Adrenal gland (tissue), 9 donors: ENCODE measurements at regions not wholly inside any gene's neighbourhood (a gene's known extent, or its start where the extent isn't known, plus 50 kb on each side); places are given as distances from the start of the nearest gene placed in this dataset.

Experiments used
- DNase-seq, 7 donors: peaks; one replicate each; pipeline ENCODE4 v3.0.0-alpha.2; 2019 to 2020
- H3K27ac ChIP-seq, 5 donors: fragments of 200-600 bp; sonication (generic) in 4 of 5; 1 replicate in 3 of 5; 2 replicates in 2 of 5; pipeline versions ENCODE4 v1.5.1 to v1.8.0; 2016 to 2020; ENCODE audit warnings: mild to moderate bottlenecking in 1 of 5
- H3K27me3 ChIP-seq: fragments of 200-600 bp; 2 replicates; pipeline ENCODE4 v1.8.0; 2021
- H3K36me3 ChIP-seq, 2 donors: fragments of 200-600 bp; replicated peaks in 1 of 2; 1 replicate in 1 of 2; 2 replicates in 1 of 2; pipeline versions ENCODE4 v1.5.1 to v1.8.0; 2018 to 2022
- H3K4me1 ChIP-seq, 2 donors: fragments of 200-600 bp; replicated peaks in 1 of 2; 1 replicate in 1 of 2; 2 replicates in 1 of 2; pipeline versions ENCODE4 v1.5.1 to v1.8.0; 2018 to 2021
- H3K4me3 ChIP-seq, 4 donors: fragments of 200-600 bp; sonication (generic) in 3 of 4; one replicate each; pipeline ENCODE4 v1.5.1; 2016 to 2018
- H3K9me3 ChIP-seq, 3 donors: fragments of 200-600 bp; sonication (generic) in 1 of 3; replicated peaks in 1 of 3; 1 replicate in 2 of 3; 2 replicates in 1 of 3; pipeline versions ENCODE4 v1.5.1 to v1.8.0; 2016 to 2021
- POLR2A ChIP-seq, 2 donors: fragments of 450-650 bp; IDR thresholded peaks; one replicate each; pipeline ENCODE4 v1.6.1; 2017; ENCODE audit warnings: antibody characterized with exemption in 2 of 2, mild to moderate bottlenecking in 2 of 2, moderate library complexity in 1 of 2
- WGBS, 4 donors: extraction: QIAGEN DNeasy Blood & Tissue Kit in 2 of 4; methylation state at CpG; one replicate each; pipeline versions ENCODE4 v1.1.5 to v1.1.7; 2013 to 2017; 5-methylcytosine and 5-hydroxymethylcytosine counted together
- intact Hi-C, 2 donors: fragments of 100-400 bp; cut with DNase I; formaldehyde crosslinking; loops; one replicate each; pipeline versions ENCODE4 v1.14.1 to v1.15.0; 2022 to 2023
- TF ChIP-seq, protein P1 (sequence below), 6 experiments: fragments of 450-650 bp in 4 of 6; fragments of 200-600 bp in 2 of 6; sonication (generic) in 1 of 6; IDR thresholded peaks; 1 replicate in 5 of 6; 2 replicates in 1 of 6; pipeline versions ENCODE4 v1.5.1 to v1.8.0; 2016 to 2021; ENCODE audit warnings: antibody characterized with exemption in 6 of 6, mild to moderate bottlenecking in 2 of 6, moderate library complexity in 1 of 6
- donor health status: healthy with polysubstance abuse.
- donor health status: Bipolar disorder and iron deficiency.
- donor health status: DM: yes; HTN: yes; CAD: no.
- donor health status: DM: no; HTN: no; CAD: no.
- donor health status: DM: no; HTN: no; CAD: no.

DNA sequence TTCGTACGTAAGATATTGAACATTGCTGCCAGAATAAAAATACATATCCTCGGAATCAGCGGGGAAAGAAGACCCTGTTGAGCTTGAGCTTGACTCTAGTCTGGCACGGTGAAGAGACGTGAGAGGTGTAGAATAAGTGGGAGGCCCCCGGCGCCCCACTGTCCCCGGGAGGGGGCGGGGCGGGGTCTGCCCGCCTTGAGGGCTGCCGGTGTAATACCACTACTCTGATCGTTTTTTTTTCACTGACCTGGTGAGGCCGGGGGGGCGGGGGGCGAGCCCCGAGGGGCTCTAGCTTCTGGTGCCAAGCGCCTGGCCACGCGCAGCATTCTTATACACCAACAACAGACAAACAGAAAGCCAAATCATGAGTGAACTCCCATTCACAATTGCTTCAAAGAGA, 324.0 kb upstream of the REG3G start:
- Histone ChIP-seq H3K27ac (no peak overlapping the region), H3K9me3 (peaks cover 0 to 3% (median 0%) of the 10 kb centered on the region in 3 donors), H3K4me3 (no peak overlapping the region), H3K27me3 (no peaks in the 10 kb centered on the region), H3K4me1 (no peaks in the 10 kb centered on the region), H3K36me3 (no peaks in the 10 kb centered on the region)
- TF ChIP-seq POLR2A (IDR thresholded peaks at IDR 0.05): no peak
- TF ChIP-seq, protein P1, sequence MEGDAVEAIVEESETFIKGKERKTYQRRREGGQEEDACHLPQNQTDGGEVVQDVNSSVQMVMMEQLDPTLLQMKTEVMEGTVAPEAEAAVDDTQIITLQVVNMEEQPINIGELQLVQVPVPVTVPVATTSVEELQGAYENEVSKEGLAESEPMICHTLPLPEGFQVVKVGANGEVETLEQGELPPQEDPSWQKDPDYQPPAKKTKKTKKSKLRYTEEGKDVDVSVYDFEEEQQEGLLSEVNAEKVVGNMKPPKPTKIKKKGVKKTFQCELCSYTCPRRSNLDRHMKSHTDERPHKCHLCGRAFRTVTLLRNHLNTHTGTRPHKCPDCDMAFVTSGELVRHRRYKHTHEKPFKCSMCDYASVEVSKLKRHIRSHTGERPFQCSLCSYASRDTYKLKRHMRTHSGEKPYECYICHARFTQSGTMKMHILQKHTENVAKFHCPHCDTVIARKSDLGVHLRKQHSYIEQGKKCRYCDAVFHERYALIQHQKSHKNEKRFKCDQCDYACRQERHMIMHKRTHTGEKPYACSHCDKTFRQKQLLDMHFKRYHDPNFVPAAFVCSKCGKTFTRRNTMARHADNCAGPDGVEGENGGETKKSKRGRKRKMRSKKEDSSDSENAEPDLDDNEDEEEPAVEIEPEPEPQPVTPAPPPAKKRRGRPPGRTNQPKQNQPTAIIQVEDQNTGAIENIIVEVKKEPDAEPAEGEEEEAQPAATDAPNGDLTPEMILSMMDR (IDR thresholded peaks at IDR 0.05): no peak
- DNase-seq: no peak
- intact Hi-C loops: no loop called here
- 89 to 92% (median 92%) methylated on average over 21 of the region's 21 CpGs for WGBS, 4 donors

DNA sequence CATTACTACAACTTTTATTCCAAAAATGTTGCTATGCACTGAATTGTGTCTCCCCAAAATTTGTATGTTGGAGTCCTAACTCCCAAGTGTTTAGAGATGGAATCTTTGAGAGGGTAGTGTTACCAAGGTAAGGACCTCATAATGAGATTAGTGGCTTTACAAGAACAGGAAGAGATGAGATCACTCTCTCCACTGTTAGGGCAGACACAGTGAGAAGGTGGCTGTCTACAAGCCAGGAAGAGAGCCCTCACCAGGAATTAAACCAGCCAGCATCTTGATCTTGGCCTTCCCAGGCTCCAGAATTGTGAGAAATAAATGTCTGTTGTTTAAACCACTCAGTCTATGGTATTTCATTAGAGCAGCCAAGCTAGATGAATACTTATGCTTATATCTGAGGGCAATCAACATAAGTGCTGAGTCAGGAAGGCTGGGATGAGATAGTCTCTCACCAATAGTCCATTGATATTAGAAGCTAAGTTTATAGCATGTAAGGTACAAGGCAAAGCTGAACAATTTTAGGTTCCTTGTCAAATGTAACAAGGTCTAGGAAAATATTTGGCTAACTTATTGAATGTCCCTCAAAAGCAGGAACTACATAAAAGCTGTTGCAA, 317.6 kb upstream of the REG3G start:
- Histone ChIP-seq H3K36me3 (no peaks in the 10 kb centered on the region), H3K4me3 (no peak overlapping the region), H3K9me3 (no peaks in the 10 kb centered on the region), H3K4me1 (no peaks in the 10 kb centered on the region), H3K27ac (no peak overlapping the region), H3K27me3 (no peaks in the 10 kb centered on the region)
- TF ChIP-seq POLR2A (IDR thresholded peaks at IDR 0.05): no peak
- TF ChIP-seq, protein P1 (IDR thresholded peaks at IDR 0.05): no peak
- intact Hi-C loops: no loop called here
- no peak for DNase-seq

DNA sequence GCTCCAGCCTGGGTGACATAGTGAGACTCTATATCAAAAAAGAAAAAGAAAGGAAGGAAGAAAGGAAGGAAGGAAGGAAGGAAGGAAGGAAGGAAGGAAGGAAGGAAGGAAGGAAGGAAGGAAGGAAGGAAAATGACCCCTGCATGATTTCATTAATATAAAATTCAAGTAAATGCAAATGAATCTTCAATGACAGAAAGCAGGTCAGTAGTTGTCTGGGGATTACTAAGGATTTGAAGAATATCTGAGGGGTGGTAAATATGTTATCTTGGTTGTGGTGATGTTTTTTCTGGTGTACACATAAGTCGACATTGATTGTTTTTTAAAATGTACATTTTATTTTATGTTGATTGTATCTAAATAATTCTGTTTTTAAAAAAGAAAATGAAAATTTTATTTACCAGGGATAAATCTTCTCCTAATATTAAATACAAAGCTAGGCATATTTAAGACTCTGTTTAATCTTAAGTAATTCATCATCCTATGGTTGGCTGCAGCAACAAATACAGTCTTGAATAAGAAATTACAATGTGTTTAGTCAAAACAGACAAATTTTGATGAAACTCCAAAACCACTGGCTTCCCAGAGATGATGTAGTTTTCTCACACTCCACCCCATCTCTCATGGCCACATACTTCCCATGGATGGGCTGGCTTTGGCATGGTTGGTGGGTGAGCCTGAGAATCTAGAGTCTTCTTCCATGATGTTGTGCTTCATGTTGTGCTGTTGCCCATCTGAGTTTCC, 314.7 kb upstream of the REG3G start:
- Histone ChIP-seq H3K4me3 (no peak overlapping the region), H3K9me3 (no peaks in the 10 kb centered on the region), H3K27ac (no peak overlapping the region), H3K36me3 (no peaks in the 10 kb centered on the region), H3K4me1 (no peaks in the 10 kb centered on the region), H3K27me3 (no peaks in the 10 kb centered on the region)
- DNase-seq: no peak
- no peak for TF ChIP-seq POLR2A (IDR thresholded peaks at IDR 0.05)
- WGBS, 4 donors: 61 to 87% (median 71%) methylated on average over 1 of the region's 1 CpG
- intact Hi-C loops: no loop called here

DNA sequence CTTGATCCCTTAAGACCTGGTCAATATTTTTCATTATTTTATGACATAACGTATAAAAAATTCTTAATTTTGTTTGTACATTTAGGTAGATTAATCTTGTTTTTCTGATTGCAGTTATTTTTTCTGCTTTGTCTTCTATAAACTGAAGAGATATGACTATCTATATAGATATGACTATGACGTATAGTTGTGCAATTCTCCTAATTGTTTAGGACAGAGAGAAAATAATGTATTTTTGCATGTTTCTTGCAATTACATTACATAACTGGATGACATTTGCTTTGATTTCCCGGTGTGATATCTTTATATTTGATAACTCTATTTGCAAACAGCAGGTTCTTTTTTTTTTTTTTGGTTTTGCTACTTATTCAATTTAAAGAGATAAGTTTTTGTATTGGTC, 310.2 kb upstream of the REG3G start:
- H3K27ac ChIP-seq: no peak overlapping the region
- H3K4me1 ChIP-seq: no peaks in the 10 kb centered on the region
- H3K36me3 ChIP-seq: no peaks in the 10 kb centered on the region
- no peak overlapping the region for H3K4me3 ChIP-seq
- H3K27me3 ChIP-seq: no peaks in the 10 kb centered on the region
- TF ChIP-seq, protein P1 (IDR thresholded peaks at IDR 0.05): no peak
- no peak for TF ChIP-seq POLR2A (IDR thresholded peaks at IDR 0.05)
- intact Hi-C loops: no loop called here
- WGBS, 4 donors: 73 to 86% (median 81%) methylated on average over 3 of the region's 3 CpGs
- no peak for DNase-seq
- no peaks in the 10 kb centered on the region for H3K9me3 ChIP-seq

DNA sequence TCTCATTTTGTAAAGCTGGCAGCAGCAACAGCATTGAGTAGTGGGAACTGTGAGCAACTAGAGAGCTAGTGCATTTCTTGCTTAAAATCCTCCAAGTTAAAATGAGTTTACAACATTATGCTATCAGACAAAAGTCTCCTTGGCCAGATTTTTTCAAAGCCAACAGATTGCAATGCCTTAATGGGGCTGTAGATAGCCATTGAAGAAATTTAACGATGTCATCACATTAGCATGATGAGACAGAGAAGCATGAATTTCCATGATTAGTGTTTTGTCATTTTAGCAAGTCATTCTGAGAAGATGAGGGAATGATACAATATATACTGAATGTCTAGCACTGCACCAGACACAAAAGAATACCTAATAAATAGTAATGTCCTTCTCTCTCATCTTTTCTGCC, 307.5 kb upstream of the REG3G start:
- TF ChIP-seq, protein P1 (IDR thresholded peaks at IDR 0.05): no peak
- TF ChIP-seq POLR2A (IDR thresholded peaks at IDR 0.05): no peak
- 64 to 87% (median 76%) methylated on average over 1 of the region's 1 CpG for WGBS, 4 donors

More for the DNA sequence above, 307.5 kb upstream of the REG3G start:
- no peaks in the 10 kb centered on the region for H3K9me3 ChIP-seq
- no peak overlapping the region for H3K27ac ChIP-seq
- H3K4me1 ChIP-seq: no peaks in the 10 kb centered on the region
- no peaks in the 10 kb centered on the region for H3K36me3 ChIP-seq
- H3K27me3 ChIP-seq: no peaks in the 10 kb centered on the region
- no peak for DNase-seq
- intact Hi-C loops: no loop called here
- no peak overlapping the region for H3K4me3 ChIP-seq
